HG02973 (cell line): ENCODE measurements at regions not wholly inside any gene's neighbourhood (a gene's known extent, or its start where the extent isn't known, plus 50 kb on each side); places are given as distances from the start of the nearest gene placed in this dataset.
"Not testable (repeated sequence)": the region's sequence is repeated elsewhere in the genome, so short reads cannot be mapped to it uniquely, and the experiment has no call there.

ENCODE experiments used
- ATAC-seq: cut with Tn5 transposase; IDR thresholded peaks from one replicate; pipeline ENCODE4 v1.9.1; 2021; ENCODE audit warnings: moderate library complexity; ENCODE audit not compliant: unreplicated experiment

- ATAC-seq, result no peak
Observed at GRCh38 chr12:58757422-58757821, 162.9 kb downstream of the LRIG3 start.

GRCh38 chr12:58759745-58760144 lies 160.6 kb downstream of the LRIG3 start:
- ATAC-seq, result not testable (repeated sequence)

- no peak for ATAC-seq
Observed at GRCh38 chr12:58761308-58761707, 159.0 kb downstream of the LRIG3 start.

GRCh38 chr12:58764100-58764953 lies 156.0 kb downstream of the LRIG3 start:
- ATAC-seq, result no peak

- ATAC-seq, result no peak
Observed at GRCh38 chr12:58765076-58765475, 155.2 kb downstream of the LRIG3 start.

- ATAC-seq, result no peak
Observed at GRCh38 chr12:58765653-58766512, 154.4 kb downstream of the LRIG3 start.

GRCh38 chr12:58766513-58766870 lies 153.8 kb downstream of the LRIG3 start:
- ATAC-seq, result no peak

- no peak for ATAC-seq
Observed at GRCh38 chr12:58767496-58767895, 152.8 kb downstream of the LRIG3 start.

GRCh38 chr12:58773986-58774385 lies 146.3 kb downstream of the LRIG3 start:
- ATAC-seq, result no peak

GRCh38 chr12:58774731-58775130 lies 145.6 kb downstream of the LRIG3 start:
- ATAC-seq, result no peak

- ATAC-seq, result no peak
Observed at GRCh38 chr12:58775396-58775795, 144.9 kb downstream of the LRIG3 start.

GRCh38 chr12:58776144-58776543 lies 144.2 kb downstream of the LRIG3 start:
- no peak for ATAC-seq

GRCh38 chr12:58777815-58778214 lies 142.5 kb downstream of the LRIG3 start:
- no peak for ATAC-seq

- no peak for ATAC-seq
Observed at GRCh38 chr12:58781609-58782008, 138.7 kb downstream of the LRIG3 start.

- ATAC-seq, result no peak
Observed at GRCh38 chr12:58787021-58787760, 133.1 kb downstream of the LRIG3 start.

GRCh38 chr12:58794859-58795258 lies 125.4 kb downstream of the LRIG3 start:
- no peak for ATAC-seq

- ATAC-seq, result no peak
Observed at GRCh38 chr12:58795825-58796224, 124.5 kb downstream of the LRIG3 start.

GRCh38 chr12:58801986-58802385 lies 118.3 kb downstream of the LRIG3 start:
- no peak for ATAC-seq

- ATAC-seq, result no peak
Observed at GRCh38 chr12:58803908-58804307, 116.4 kb downstream of the LRIG3 start.

GRCh38 chr12:58804749-58805148 lies 115.6 kb downstream of the LRIG3 start:
- ATAC-seq, result peak; percentile 93

GRCh38 chr12:58809064-58809607 lies 111.2 kb downstream of the LRIG3 start:
- ATAC-seq, result no peak
